HG02623 (cell line): ENCODE measurements at regions not wholly inside any gene's neighbourhood (a gene's known extent, or its start where the extent isn't known, plus 50 kb on each side); places are given as distances from the start of the nearest gene placed in this dataset.

Experiments used
- ATAC-seq: cut with Tn5 transposase; IDR thresholded peaks from one replicate; pipeline ENCODE4 v1.9.1; 2021; ENCODE audit warnings: moderate library complexity; ENCODE audit not compliant: unreplicated experiment

GRCh38 chr6:150651808-150652470, 52.3 kb downstream of the PLEKHG1 start:
- no peak for ATAC-seq

- ATAC-seq: no peak
These were observed 53.3 kb downstream of the PLEKHG1 start for GRCh38 chr6:150652848-150653613.

GRCh38 chr6:150654608-150655007, 54.9 kb downstream of the PLEKHG1 start:
- no peak for ATAC-seq

- no peak for ATAC-seq
These were observed 56.5 kb downstream of the PLEKHG1 start for GRCh38 chr6:150656156-150656555.

- ATAC-seq: no peak
These were observed 58.7 kb downstream of the PLEKHG1 start for GRCh38 chr6:150658421-150658820.

GRCh38 chr6:150659046-150659763, 59.5 kb downstream of the PLEKHG1 start:
- no peak for ATAC-seq

- ATAC-seq: no peak
These were observed 61.7 kb downstream of the PLEKHG1 start for GRCh38 chr6:150661216-150662007.

GRCh38 chr6:150662814-150663213, 63.1 kb downstream of the PLEKHG1 start:
- no peak for ATAC-seq

GRCh38 chr6:150664091-150664490, 64.4 kb downstream of the PLEKHG1 start:
- ATAC-seq: no peak

GRCh38 chr6:150666071-150666470, 66.4 kb downstream of the PLEKHG1 start:
- ATAC-seq: no peak

GRCh38 chr6:150667359-150667758, 67.7 kb downstream of the PLEKHG1 start:
- ATAC-seq: no peak

- ATAC-seq: no peak
These were observed 68.5 kb downstream of the PLEKHG1 start for GRCh38 chr6:150667977-150668716.

- ATAC-seq: no peak
These were observed 69.2 kb downstream of the PLEKHG1 start for GRCh38 chr6:150668900-150669302.

GRCh38 chr6:150670311-150670710, 70.6 kb downstream of the PLEKHG1 start:
- no peak for ATAC-seq

- no peak for ATAC-seq
These were observed 73.1 kb downstream of the PLEKHG1 start for GRCh38 chr6:150672800-150673199.

GRCh38 chr6:150673720-150674346, 74.1 kb downstream of the PLEKHG1 start:
- ATAC-seq: no peak

GRCh38 chr6:150676344-150676743, 76.7 kb downstream of the PLEKHG1 start:
- no peak for ATAC-seq

- ATAC-seq: no peak
These were observed 77.1 kb downstream of the PLEKHG1 start for GRCh38 chr6:150676772-150677171.

- no peak for ATAC-seq
These were observed 80.8 kb downstream of the PLEKHG1 start for GRCh38 chr6:150680510-150680909.
